Gastroesophageal sphincter (tissue), 3 donors: ENCODE measurements at regions not wholly inside any gene's neighbourhood (a gene's known extent, or its start where the extent isn't known, plus 50 kb on each side); places are given as distances from the start of the nearest gene placed in this dataset.

Experiments used
- POLR2A ChIP-seq, 2 donors: fragments of 450-650 bp; IDR thresholded peaks; one replicate each; pipeline ENCODE4 v1.6.1; 2017; ENCODE audit warnings: antibody characterized with exemption in 2 of 2, mild to moderate bottlenecking in 2 of 2, moderate library complexity in 1 of 2
- POLR2AphosphoS5 ChIP-seq: sonication (generic); formaldehyde crosslinking; IDR thresholded peaks from one replicate; pipeline ENCODE4 v1.6.1; 2017; ENCODE audit warnings: antibody characterized with exemption
- TF ChIP-seq, protein P1 (sequence below), 4 experiments: fragments of 200-600 bp in 2 of 4; fragments of 450-650 bp in 2 of 4; sonication (generic) in 1 of 4; IDR thresholded peaks; one replicate each; pipeline ENCODE4 v1.5.1; 2017 to 2019; ENCODE audit warnings: antibody characterized with exemption in 4 of 4, mild to moderate bottlenecking in 2 of 4, moderate library complexity in 2 of 4

DNA sequence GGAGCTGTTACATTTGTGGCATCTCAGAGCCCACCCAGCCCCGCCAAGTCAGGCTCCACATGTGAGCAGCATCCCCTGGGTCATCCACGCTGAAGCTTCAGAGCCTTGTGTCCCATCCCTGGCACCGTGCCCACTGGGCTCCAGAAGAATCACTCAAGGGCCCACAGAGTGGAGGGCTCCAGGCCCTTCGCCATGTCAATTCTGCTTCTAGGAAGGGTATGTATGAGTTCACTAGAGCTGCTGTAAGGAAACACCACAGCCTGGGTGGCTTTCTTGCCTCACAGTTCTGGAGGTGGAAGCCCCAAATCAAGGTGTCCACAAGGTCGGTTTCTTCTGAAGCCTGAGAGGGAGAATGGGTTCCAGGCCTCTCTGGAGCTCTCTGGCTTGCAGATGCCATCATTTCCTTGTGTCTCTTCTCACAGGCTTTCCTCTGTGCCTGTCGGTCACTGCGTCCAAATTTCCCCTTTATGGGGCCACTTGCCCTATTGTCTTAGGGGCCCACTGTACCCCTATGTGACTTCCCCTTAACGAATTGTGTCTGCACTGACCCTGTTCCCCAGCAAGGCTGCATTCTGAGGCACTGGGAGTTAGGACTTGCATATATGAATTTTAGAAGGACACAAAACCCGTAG lies 1476.0 kb downstream of the TBC1D22A start:
- TF ChIP-seq, protein P1, sequence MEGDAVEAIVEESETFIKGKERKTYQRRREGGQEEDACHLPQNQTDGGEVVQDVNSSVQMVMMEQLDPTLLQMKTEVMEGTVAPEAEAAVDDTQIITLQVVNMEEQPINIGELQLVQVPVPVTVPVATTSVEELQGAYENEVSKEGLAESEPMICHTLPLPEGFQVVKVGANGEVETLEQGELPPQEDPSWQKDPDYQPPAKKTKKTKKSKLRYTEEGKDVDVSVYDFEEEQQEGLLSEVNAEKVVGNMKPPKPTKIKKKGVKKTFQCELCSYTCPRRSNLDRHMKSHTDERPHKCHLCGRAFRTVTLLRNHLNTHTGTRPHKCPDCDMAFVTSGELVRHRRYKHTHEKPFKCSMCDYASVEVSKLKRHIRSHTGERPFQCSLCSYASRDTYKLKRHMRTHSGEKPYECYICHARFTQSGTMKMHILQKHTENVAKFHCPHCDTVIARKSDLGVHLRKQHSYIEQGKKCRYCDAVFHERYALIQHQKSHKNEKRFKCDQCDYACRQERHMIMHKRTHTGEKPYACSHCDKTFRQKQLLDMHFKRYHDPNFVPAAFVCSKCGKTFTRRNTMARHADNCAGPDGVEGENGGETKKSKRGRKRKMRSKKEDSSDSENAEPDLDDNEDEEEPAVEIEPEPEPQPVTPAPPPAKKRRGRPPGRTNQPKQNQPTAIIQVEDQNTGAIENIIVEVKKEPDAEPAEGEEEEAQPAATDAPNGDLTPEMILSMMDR (IDR thresholded peaks at IDR 0.05): no peak
- TF ChIP-seq POLR2A (IDR thresholded peaks at IDR 0.05): no peak
- TF ChIP-seq POLR2AphosphoS5: no peak
